ENCODE measurements at regions not wholly inside any gene's neighbourhood (a gene's known extent, or its start where the extent isn't known, plus 50 kb on each side); places are given as distances from the start of the nearest gene placed in this dataset.

- no peak for TF ChIP-seq CTCF (IDR thresholded peaks at IDR 0.05; ENCODE audit: poor library complexity, severe bottlenecking)
- no peak for TF ChIP-seq MXI1 (conservative IDR thresholded peaks at IDR 0.05; ENCODE audit: poor library complexity, severe bottlenecking)
Observed at GRCh38 chr2:118351796-118352195, 263.5 kb downstream of the INSIG2 start.
